ENCODE measurements at regions not wholly inside any gene's neighbourhood (a gene's known extent, or its start where the extent isn't known, plus 50 kb on each side); places are given as distances from the start of the nearest gene placed in this dataset.

DNA sequence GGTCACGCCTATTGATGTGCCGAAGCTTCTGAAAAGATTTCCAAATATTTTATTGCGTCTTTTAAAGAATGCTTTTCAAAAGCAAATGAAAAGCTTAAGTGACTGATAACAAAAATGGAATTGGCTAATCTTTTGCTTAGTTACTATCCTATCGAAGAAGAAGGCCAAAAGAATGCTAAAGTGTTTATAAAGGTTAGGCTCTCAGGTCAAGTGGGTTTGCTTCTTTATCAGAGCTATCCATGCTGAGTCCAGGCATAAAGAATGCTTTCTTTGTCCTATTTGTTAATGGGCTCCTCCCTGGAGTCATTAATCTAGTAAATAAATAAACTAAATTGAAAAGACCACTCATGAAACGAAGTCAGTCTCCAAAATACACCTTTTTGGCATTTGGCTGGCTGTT is 133.4 kb upstream of the LYPLAL1 start:
- TF ChIP-seq, protein P1, sequence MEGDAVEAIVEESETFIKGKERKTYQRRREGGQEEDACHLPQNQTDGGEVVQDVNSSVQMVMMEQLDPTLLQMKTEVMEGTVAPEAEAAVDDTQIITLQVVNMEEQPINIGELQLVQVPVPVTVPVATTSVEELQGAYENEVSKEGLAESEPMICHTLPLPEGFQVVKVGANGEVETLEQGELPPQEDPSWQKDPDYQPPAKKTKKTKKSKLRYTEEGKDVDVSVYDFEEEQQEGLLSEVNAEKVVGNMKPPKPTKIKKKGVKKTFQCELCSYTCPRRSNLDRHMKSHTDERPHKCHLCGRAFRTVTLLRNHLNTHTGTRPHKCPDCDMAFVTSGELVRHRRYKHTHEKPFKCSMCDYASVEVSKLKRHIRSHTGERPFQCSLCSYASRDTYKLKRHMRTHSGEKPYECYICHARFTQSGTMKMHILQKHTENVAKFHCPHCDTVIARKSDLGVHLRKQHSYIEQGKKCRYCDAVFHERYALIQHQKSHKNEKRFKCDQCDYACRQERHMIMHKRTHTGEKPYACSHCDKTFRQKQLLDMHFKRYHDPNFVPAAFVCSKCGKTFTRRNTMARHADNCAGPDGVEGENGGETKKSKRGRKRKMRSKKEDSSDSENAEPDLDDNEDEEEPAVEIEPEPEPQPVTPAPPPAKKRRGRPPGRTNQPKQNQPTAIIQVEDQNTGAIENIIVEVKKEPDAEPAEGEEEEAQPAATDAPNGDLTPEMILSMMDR (IDR thresholded peaks at IDR 0.05; ENCODE audit: insufficient read depth, low read length, poor library complexity, severe bottlenecking): no peak
- TF ChIP-seq EZH2phosphoT487 (conservative IDR thresholded peaks at IDR 0.05; ENCODE audit: low read length): no peak
